H1 (cell line): ENCODE measurements at regions not wholly inside any gene's neighbourhood (a gene's known extent, or its start where the extent isn't known, plus 50 kb on each side); places are given as distances from the start of the nearest gene placed in this dataset.

ENCODE experiments used
- CEBPB ChIP-seq: IDR thresholded peaks from 2 replicates; pipeline ENCODE4 v1.6.1; 2012; ENCODE audit warnings: low read depth, low read length
- CREB1 ChIP-seq: IDR thresholded peaks from 2 replicates; pipeline ENCODE4 v1.6.1; 2012; ENCODE audit warnings: inconsistent platforms
- CTBP2 ChIP-seq: IDR thresholded peaks from 2 replicates; pipeline ENCODE4 v1.7.0; 2011; ENCODE audit warnings: borderline replicate concordance, mild to moderate bottlenecking, moderate library complexity, mixed read lengths, low read length; ENCODE audit not compliant: insufficient read depth, insufficient read length
- HDAC2 ChIP-seq, 2 experiments: fragments of 300-600 bp in 1 of 2; sonication (generic) in 1 of 2; IDR thresholded peaks; 2 replicates each; pipeline ENCODE4 v1.6.1; 2011 to 2012; ENCODE audit warnings: low read depth in 2 of 2, low read length in 2 of 2, mild to moderate bottlenecking in 2 of 2, moderate library complexity in 2 of 2, borderline replicate concordance in 1 of 2, inconsistent platforms in 1 of 2
- JUND ChIP-seq: IDR thresholded peaks from 2 replicates; pipeline ENCODE4 v1.6.1; 2011; ENCODE audit warnings: mild to moderate bottlenecking, improper control_type of control experiment, low read length
- KDM1A ChIP-seq: fragments of 200-600, 300-600 bp; sonication (generic); IDR thresholded peaks from 2 replicates; pipeline ENCODE4 v1.7.1; 2016; ENCODE audit warnings: mild to moderate bottlenecking, low read length, borderline replicate concordance
- POLR2A ChIP-seq, 2 experiments: IDR thresholded peaks; 1 replicate in 1 of 2; 2 replicates in 1 of 2; pipeline ENCODE4 v1.6.1; 2011; ENCODE audit warnings: low read depth in 2 of 2, low read length in 2 of 2, mild to moderate bottlenecking in 2 of 2; ENCODE audit errors: control extremely low read depth in 1 of 2
- RFX5 ChIP-seq: IDR thresholded peaks from 2 replicates; pipeline ENCODE4 v1.6.1; 2011; ENCODE audit warnings: low read depth, low read length, improper control_type of control experiment, borderline replicate concordance
- TCF12 ChIP-seq: IDR thresholded peaks from 2 replicates; pipeline ENCODE4 v1.6.1; 2011; ENCODE audit warnings: low read depth, mild to moderate bottlenecking, low read length
- TF ChIP-seq, protein P1 (sequence below): IDR thresholded peaks from 2 replicates; pipeline ENCODE4 v1.6.1; 2012; ENCODE audit warnings: inconsistent platforms
- TF ChIP-seq, protein P2 (sequence below), 3 experiments: IDR thresholded peaks; 1 replicate in 2 of 3; 2 replicates in 1 of 3; pipeline versions ENCODE4 v1.5.1 to v1.6.1; 2011; ENCODE audit warnings: low read length in 3 of 3, mild to moderate bottlenecking in 3 of 3, inconsistent platforms in 2 of 3, low read depth in 1 of 3, moderate library complexity in 1 of 3; ENCODE audit not compliant: insufficient read depth in 1 of 3; ENCODE audit errors: control extremely low read depth in 1 of 3

DNA sequence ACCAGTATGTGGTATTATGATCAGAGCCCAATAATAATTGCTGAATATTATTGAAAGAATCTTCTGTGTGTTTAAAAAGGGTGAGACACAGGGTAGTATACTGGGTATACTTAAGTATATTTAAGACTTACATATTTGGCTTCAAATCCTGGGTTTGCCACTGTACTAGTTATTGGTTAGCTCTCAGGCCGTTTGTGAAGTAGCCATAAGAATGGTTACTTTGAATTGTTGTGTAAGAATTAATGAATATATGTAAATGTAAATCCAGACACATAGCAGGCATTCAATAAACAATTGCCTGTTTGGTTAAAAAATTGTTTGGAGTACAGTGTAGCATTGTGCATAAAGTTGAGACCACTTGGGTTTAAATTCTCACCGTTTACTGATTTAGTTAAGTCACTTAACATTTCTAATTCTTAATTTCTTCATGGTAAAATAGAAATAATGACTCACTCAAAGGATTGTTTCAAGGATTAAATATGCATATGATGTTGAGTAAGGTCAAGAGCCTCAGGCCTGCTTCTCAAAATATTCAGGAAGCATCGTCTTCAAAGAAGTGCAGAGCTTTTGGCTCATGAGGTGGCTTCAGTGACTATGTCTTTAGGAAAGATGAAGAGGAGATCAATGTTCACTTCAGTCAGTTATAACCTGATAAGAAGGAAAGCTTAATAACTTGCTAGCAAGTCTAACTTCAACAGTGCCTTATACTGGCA is 207.9 kb upstream of the NT5C1B start:
- TF ChIP-seq RFX5 (no peak), CTBP2 (no peak), HDAC2 (IDR thresholded peaks at IDR 0.05; ENCODE audit: borderline replicate concordance in 1 of 2, low read depth in 2 of 2, low read length in 2 of 2) (no peak), TCF12 (no peak), POLR2A (IDR thresholded peaks at IDR 0.05; ENCODE audit: control extremely low read depth in 1 of 2, low read depth in 2 of 2, low read length in 2 of 2) (no peak), JUND (no peak), KDM1A (no peak), CEBPB (no peak), CREB1 (no peak)
- TF ChIP-seq, protein P1, sequence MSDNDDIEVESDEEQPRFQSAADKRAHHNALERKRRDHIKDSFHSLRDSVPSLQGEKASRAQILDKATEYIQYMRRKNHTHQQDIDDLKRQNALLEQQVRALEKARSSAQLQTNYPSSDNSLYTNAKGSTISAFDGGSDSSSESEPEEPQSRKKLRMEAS: no peak
- TF ChIP-seq, protein P2, sequence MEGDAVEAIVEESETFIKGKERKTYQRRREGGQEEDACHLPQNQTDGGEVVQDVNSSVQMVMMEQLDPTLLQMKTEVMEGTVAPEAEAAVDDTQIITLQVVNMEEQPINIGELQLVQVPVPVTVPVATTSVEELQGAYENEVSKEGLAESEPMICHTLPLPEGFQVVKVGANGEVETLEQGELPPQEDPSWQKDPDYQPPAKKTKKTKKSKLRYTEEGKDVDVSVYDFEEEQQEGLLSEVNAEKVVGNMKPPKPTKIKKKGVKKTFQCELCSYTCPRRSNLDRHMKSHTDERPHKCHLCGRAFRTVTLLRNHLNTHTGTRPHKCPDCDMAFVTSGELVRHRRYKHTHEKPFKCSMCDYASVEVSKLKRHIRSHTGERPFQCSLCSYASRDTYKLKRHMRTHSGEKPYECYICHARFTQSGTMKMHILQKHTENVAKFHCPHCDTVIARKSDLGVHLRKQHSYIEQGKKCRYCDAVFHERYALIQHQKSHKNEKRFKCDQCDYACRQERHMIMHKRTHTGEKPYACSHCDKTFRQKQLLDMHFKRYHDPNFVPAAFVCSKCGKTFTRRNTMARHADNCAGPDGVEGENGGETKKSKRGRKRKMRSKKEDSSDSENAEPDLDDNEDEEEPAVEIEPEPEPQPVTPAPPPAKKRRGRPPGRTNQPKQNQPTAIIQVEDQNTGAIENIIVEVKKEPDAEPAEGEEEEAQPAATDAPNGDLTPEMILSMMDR (IDR thresholded peaks at IDR 0.05; ENCODE audit: control extremely low read depth in 1 of 3, insufficient read depth in 1 of 3, low read depth in 1 of 3, low read length in 3 of 3): no peak
